Memory B cell (primary cell): ENCODE measurements at regions not wholly inside any gene's neighbourhood (a gene's known extent, or its start where the extent isn't known, plus 50 kb on each side); places are given as distances from the start of the nearest gene placed in this dataset.

Source experiments
- ATAC-seq: fragments of 150-1000 bp; cut with Tn5 transposase; 2 replicates; pipeline ENCODE4 v1.10.0; 2021; ENCODE audit warnings: low read depth, mild to moderate bottlenecking, moderate library complexity
- DNase-seq, 2 donors: peaks; one replicate each; pipeline ENCODE4 v3.0.0; 2022; ENCODE audit warnings: low spot score in 2 of 2
- H3K27ac Mint-ChIP-seq: one replicate; pipeline ENCODE4 v1.8.0; 2022; ENCODE audit warnings: mild to moderate bottlenecking, moderate library complexity, mixed read lengths
- H3K27me3 Mint-ChIP-seq: one replicate; pipeline ENCODE4 v1.8.0; 2022; ENCODE audit warnings: mixed read lengths
- H3K36me3 Mint-ChIP-seq: one replicate; pipeline ENCODE4 v1.8.0; 2022; ENCODE audit warnings: mild to moderate bottlenecking, mixed read lengths
- H3K4me1 Mint-ChIP-seq: one replicate; pipeline ENCODE4 v1.8.0; 2022; ENCODE audit warnings: mixed read lengths
- H3K4me3 Mint-ChIP-seq: one replicate; pipeline ENCODE4 v1.8.0; 2022; ENCODE audit warnings: mild to moderate bottlenecking, moderate library complexity, mixed read lengths
- H3K9me3 Mint-ChIP-seq: one replicate; pipeline ENCODE4 v1.8.0; 2022; ENCODE audit warnings: mixed read lengths

DNA sequence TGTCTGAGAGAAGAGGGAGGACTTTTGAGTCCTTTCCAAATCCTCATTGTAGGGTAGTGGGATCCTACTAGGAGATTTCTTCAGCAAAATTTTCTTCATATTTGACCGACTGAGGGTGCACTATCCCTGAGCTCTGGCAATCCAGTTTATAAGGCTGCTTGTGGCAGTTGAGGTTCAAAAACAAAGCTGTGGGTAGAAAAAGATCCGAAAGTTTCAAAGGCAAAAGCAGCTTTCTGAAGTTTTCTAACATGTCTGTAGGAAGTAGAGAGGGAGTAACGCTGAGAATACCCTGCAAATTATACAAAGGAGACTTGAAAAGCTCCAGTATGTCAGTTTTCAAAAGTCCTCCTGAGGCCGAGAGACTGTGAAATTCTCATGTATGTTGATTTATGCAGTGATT is 1039.3 kb upstream of the PIK3C3 start:
- no peaks in the 10 kb centered on the region for H3K36me3 Mint-ChIP-seq
- peaks cover 4% of the 10 kb centered on the region for H3K9me3 Mint-ChIP-seq
- H3K27me3 Mint-ChIP-seq = no peaks in the 10 kb centered on the region
- no peak overlapping the region for H3K4me3 Mint-ChIP-seq
- no peaks in the 10 kb centered on the region for H3K4me1 Mint-ChIP-seq
- DNase-seq = no peak
- H3K27ac Mint-ChIP-seq = no peak overlapping the region
- no peak for ATAC-seq

DNA sequence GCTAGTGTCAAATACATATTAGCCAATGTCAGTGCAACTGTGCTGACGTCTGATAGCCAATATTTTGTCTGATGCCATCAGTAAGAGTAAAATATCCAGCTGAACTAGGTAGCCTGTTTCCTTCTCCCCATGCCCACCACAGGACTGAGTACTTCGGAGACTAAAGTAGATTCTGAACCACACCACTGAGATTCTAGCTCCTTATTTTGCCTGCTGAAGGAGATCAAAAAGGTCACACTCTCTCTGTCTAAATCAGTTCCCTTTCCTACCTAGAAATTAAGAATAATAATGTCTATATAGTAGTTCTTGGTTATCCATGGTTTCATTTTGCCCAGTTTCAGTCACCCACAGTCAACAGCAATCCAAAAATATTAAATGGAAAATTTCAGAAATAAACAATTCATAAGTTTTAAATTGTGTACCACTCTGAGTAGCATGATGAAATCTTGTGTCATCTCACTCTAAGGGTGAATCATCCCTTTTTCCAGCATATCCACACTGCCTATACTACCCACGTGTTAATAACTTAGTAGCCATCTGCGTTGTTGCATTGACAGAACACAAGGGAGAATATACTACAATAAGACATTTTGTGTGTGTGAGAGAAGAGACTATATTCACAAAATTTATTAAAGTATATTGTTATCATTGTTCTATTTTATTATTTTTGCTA is 1043.3 kb upstream of the PIK3C3 start:
- no peak for DNase-seq
- Mint-ChIP-seq H3K9me3 (peaks cover 7% of the 10 kb centered on the region), H3K4me1 (no peaks in the 10 kb centered on the region), H3K36me3 (no peaks in the 10 kb centered on the region), H3K27ac (no peak overlapping the region), H3K4me3 (no peak overlapping the region), H3K27me3 (no peaks in the 10 kb centered on the region)
- no peak for ATAC-seq

GRCh38 chr18:40911041-40911440 is 1044.0 kb upstream of the PIK3C3 start:
- DNase-seq (no peak), ATAC-seq (no peak)
- Mint-ChIP-seq H3K36me3 (no peaks in the 10 kb centered on the region), H3K4me3 (no peak overlapping the region), H3K9me3 (peaks cover 7% of the 10 kb centered on the region), H3K27ac (no peak overlapping the region), H3K27me3 (no peaks in the 10 kb centered on the region), H3K4me1 (no peaks in the 10 kb centered on the region)

DNA sequence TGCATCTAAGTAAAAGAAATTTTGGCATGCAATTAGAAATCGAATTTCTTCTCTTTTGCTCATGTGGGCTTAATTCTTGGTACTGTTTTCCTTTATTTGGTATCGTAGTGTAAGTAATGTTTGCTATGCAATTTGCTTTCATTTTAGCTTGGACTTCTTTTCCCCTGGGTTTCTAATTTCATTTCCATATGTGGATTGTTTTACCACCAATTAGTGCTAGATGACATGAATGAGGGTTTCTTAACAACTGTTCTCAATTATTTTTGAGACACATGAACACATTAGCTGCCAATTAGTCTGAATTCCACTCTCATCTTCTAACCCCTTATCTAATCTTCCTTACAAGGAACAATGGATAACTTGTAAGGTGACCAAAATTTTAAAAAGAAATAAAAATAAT is 1047.2 kb upstream of the PIK3C3 start:
- Mint-ChIP-seq H3K36me3 (no peaks in the 10 kb centered on the region), H3K9me3 (peaks cover 3% of the 10 kb centered on the region), H3K27me3 (no peaks in the 10 kb centered on the region), H3K27ac (no peak overlapping the region), H3K4me1 (no peaks in the 10 kb centered on the region), H3K4me3 (no peak overlapping the region)
- DNase-seq (no peak), ATAC-seq (no peak)

DNA sequence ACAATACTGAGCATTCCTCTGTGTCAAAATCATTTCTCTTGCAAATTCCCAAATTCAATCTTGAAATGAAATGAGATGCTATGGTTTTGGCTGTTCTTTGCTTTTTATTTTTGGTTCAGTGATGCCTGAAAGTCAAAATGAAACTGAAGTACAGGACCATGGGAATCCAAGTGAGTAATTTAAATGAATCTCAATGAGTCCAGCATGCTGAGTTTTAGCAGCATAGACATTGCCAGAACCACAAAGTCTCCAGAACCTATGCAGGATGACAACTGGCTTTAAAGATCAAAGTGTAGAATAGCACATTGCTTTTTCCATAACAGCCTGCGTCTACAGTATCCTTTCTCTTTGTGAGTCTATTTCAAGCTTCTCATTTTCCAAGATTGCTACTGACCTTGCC is 1050.7 kb upstream of the PIK3C3 start:
- Mint-ChIP-seq H3K4me3 (no peak overlapping the region), H3K27ac (no peak overlapping the region), H3K27me3 (no peaks in the 10 kb centered on the region), H3K36me3 (no peaks in the 10 kb centered on the region), H3K9me3 (peaks cover 5% of the 10 kb centered on the region), H3K4me1 (no peaks in the 10 kb centered on the region)
- ATAC-seq (no peak), DNase-seq (no peak)

GRCh38 chr18:40902436-40902835 is 1052.6 kb upstream of the PIK3C3 start:
- DNase-seq (no peak), ATAC-seq (no peak)
- Mint-ChIP-seq H3K27ac (no peak overlapping the region), H3K9me3 (peaks cover 4% of the 10 kb centered on the region), H3K27me3 (no peaks in the 10 kb centered on the region), H3K36me3 (no peaks in the 10 kb centered on the region), H3K4me1 (no peaks in the 10 kb centered on the region), H3K4me3 (no peak overlapping the region)

- Mint-ChIP-seq H3K27me3 (no peaks in the 10 kb centered on the region), H3K36me3 (no peaks in the 10 kb centered on the region), H3K9me3 (peaks cover 9% of the 10 kb centered on the region), H3K4me3 (no peak overlapping the region), H3K4me1 (no peaks in the 10 kb centered on the region), H3K27ac (no peak overlapping the region)
- ATAC-seq (no peak), DNase-seq (no peak)
These were observed 1057.2 kb upstream of the PIK3C3 start for GRCh38 chr18:40897884-40898283.

- peaks cover 6% of the 10 kb centered on the region for H3K9me3 Mint-ChIP-seq
- H3K4me3 Mint-ChIP-seq = no peak overlapping the region
- no peaks in the 10 kb centered on the region for H3K36me3 Mint-ChIP-seq
- no peak for DNase-seq
- H3K4me1 Mint-ChIP-seq = no peaks in the 10 kb centered on the region
- H3K27me3 Mint-ChIP-seq = no peaks in the 10 kb centered on the region
- no peak for ATAC-seq
- H3K27ac Mint-ChIP-seq = no peak overlapping the region
These were observed 1071.8 kb upstream of the PIK3C3 start for GRCh38 chr18:40883271-40883670.

- peaks cover 5% of the 10 kb centered on the region for H3K9me3 Mint-ChIP-seq
- no peaks in the 10 kb centered on the region for H3K36me3 Mint-ChIP-seq
- H3K4me1 Mint-ChIP-seq = no peaks in the 10 kb centered on the region
- H3K27ac Mint-ChIP-seq = no peak overlapping the region
- no peak for ATAC-seq
- DNase-seq = no peak
- no peaks in the 10 kb centered on the region for H3K27me3 Mint-ChIP-seq
- H3K4me3 Mint-ChIP-seq = no peak overlapping the region
These were observed 1072.6 kb upstream of the PIK3C3 start for GRCh38 chr18:40882468-40882867.

- Mint-ChIP-seq H3K9me3 (peaks cover 2% of the 10 kb centered on the region), H3K27me3 (no peaks in the 10 kb centered on the region), H3K27ac (no peak overlapping the region), H3K4me3 (no peak overlapping the region), H3K4me1 (no peaks in the 10 kb centered on the region), H3K36me3 (no peaks in the 10 kb centered on the region)
- DNase-seq (no peak), ATAC-seq (no peak)
These were observed 1076.7 kb upstream of the PIK3C3 start for GRCh38 chr18:40878371-40878770.

DNA sequence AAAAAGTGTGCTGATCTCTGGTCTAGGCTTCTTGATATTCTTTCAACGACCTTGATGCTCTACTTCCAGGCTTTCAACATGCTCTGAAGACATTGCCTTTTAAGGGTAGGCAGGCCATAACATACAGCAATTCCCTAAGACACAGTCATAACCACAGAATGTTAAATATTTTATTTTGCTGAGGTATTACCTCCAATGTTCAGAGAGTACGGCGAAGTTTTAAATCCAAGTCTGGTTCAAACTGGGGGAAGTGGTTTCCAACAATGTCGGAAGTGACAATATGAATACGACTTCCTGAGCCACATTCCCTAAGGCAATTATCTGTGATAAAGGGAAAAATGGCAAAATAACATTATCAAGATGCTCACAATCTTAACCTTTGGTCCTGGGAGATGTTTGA is 1077.9 kb upstream of the PIK3C3 start:
- no peaks in the 10 kb centered on the region for H3K36me3 Mint-ChIP-seq
- no peak for DNase-seq
- no peak for ATAC-seq
- H3K4me1 Mint-ChIP-seq = no peaks in the 10 kb centered on the region
- H3K27ac Mint-ChIP-seq = no peak overlapping the region
- peaks cover 2% of the 10 kb centered on the region for H3K9me3 Mint-ChIP-seq
- no peak overlapping the region for H3K4me3 Mint-ChIP-seq
- no peaks in the 10 kb centered on the region for H3K27me3 Mint-ChIP-seq

DNA sequence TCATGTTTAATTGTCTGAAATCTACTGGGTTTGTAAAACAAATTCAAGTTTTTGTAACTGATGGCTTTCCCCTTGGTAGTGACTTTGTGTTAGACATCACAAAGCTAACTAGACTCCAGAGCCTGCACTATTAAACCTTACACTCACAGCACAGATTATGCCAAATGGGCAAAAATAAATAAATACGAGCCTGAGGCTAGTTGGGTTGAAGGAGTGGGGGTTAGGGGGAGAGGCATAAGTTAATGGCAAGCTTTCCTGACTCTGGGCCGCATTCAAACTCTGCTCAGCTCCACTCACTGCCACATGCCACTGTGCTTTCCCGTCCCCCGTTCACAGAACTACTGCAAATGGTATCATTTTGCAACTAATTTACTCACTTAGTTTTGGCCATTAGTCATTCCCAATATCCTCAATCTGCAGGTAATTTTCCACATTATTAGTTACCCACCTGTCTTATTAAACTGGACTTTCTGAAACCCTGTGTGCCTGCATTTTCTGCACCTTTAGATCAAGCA is 1079.9 kb upstream of the PIK3C3 start:
- Mint-ChIP-seq H3K27ac (no peak overlapping the region), H3K4me3 (no peak overlapping the region), H3K36me3 (no peaks in the 10 kb centered on the region), H3K4me1 (no peaks in the 10 kb centered on the region), H3K27me3 (no peaks in the 10 kb centered on the region), H3K9me3 (peaks cover 2% of the 10 kb centered on the region)
- ATAC-seq (no peak), DNase-seq (no peak)

DNA sequence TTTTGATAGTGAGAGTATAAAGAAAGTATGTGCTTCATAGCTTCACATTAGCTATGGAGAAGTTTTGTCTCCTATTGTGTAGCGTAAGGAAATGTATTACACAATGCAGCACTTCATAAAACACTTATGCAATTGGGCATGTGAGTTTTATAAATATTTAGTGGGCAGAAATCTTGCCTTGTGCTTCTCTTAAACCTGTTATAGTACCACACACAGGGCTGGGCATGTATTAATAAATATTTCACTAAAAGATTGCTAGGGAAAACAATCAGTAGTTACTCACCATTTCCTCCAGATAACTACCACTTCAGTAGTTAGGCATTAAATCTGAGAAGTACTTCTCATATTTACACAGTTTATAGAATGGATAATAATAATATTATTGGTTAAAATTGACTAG is 1080.8 kb upstream of the PIK3C3 start:
- ATAC-seq = no peak

GRCh38 chr18:40868110-40868858 is 1086.8 kb upstream of the PIK3C3 start:
- Mint-ChIP-seq H3K4me3 (no peak overlapping the region), H3K27me3 (no peaks in the 10 kb centered on the region), H3K27ac (no peak overlapping the region), H3K36me3 (no peaks in the 10 kb centered on the region), H3K4me1 (no peaks in the 10 kb centered on the region), H3K9me3 (peaks cover 9% of the 10 kb centered on the region)
- ATAC-seq (no peak), DNase-seq (no peak)

More for the DNA sequence above, 1080.8 kb upstream of the PIK3C3 start:
- H3K4me1 Mint-ChIP-seq = no peaks in the 10 kb centered on the region
- no peak for DNase-seq
- no peak overlapping the region for H3K4me3 Mint-ChIP-seq
- H3K36me3 Mint-ChIP-seq = no peaks in the 10 kb centered on the region
- no peaks in the 10 kb centered on the region for H3K9me3 Mint-ChIP-seq
- H3K27me3 Mint-ChIP-seq = no peaks in the 10 kb centered on the region
- H3K27ac Mint-ChIP-seq = no peak overlapping the region

GRCh38 chr18:40867459-40867858 is 1087.6 kb upstream of the PIK3C3 start:
- ATAC-seq (no peak), DNase-seq (no peak)
- Mint-ChIP-seq H3K4me1 (no peaks in the 10 kb centered on the region), H3K27ac (no peak overlapping the region), H3K36me3 (no peaks in the 10 kb centered on the region), H3K4me3 (no peak overlapping the region), H3K27me3 (no peaks in the 10 kb centered on the region), H3K9me3 (peaks cover 9% of the 10 kb centered on the region)
